SU-DHL-6 (cell line): ENCODE measurements at regions not wholly inside any gene's neighbourhood (a gene's known extent, or its start where the extent isn't known, plus 50 kb on each side); places are given as distances from the start of the nearest gene placed in this dataset.

Experiments used
- CTCF ChIP-seq: fragments of 200-600 bp; sonication (generic); IDR thresholded peaks from one replicate; pipeline ENCODE4 v1.5.1; 2017; ENCODE audit warnings: antibody characterized with exemption, mild to moderate bottlenecking, low read length, moderate library complexity; ENCODE audit not compliant: insufficient read depth, poor library complexity, severe bottlenecking
- EZH2phosphoT487 ChIP-seq: fragments of 200-600 bp; sonication (generic), shearing (Covaris generic); conservative IDR thresholded peaks from 2 replicates; pipeline ENCODE4 v1.6.1; 2018; ENCODE audit warnings: mild to moderate bottlenecking, antibody characterized with exemption, low read length, moderate library complexity, mixed read lengths

- TF ChIP-seq CTCF (no peak), EZH2phosphoT487 (no peak)
Measured at GRCh38 chr10:43867667-43868565, 219.2 kb upstream of the ZNF32 start.
